ENCODE measurements at regions not wholly inside any gene's neighbourhood (a gene's known extent, or its start where the extent isn't known, plus 50 kb on each side); places are given as distances from the start of the nearest gene placed in this dataset.

DNA sequence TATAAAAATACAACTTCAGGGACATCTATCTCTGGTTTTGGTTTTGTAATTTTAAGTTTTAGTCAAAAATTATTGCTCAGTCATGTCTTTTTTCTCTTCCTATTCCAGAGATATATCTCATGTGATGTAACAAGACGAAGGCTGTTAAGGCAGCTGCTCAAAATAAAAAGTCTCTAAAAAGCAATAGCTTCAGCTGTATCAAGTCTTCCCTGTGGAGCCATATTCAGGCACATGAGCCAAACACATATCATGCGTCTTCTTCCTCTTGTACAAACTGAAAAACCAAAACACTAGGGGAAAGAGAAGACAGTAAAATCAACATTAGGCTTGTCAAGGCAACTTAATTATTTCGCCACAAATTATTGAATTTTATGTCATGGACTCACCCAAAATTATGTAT lies 240.7 kb downstream of the NRIP1 start:
- TF ChIP-seq CTCF (IDR thresholded peaks at IDR 0.05; ENCODE audit: borderline replicate concordance, extremely low read depth, low read length, poor library complexity, severe bottlenecking) (no peak), EZH2 (IDR thresholded peaks at IDR 0.05; ENCODE audit: borderline replicate concordance, low read depth, low read length, severe bottlenecking) (no peak)
